HG03432 (cell line): ENCODE measurements at regions not wholly inside any gene's neighbourhood (a gene's known extent, or its start where the extent isn't known, plus 50 kb on each side); places are given as distances from the start of the nearest gene placed in this dataset.

ENCODE experiments used
- ATAC-seq: cut with Tn5 transposase; IDR thresholded peaks from one replicate; pipeline ENCODE4 v1.9.1; 2021; ENCODE audit warnings: mild to moderate bottlenecking, moderate library complexity; ENCODE audit not compliant: unreplicated experiment

DNA sequence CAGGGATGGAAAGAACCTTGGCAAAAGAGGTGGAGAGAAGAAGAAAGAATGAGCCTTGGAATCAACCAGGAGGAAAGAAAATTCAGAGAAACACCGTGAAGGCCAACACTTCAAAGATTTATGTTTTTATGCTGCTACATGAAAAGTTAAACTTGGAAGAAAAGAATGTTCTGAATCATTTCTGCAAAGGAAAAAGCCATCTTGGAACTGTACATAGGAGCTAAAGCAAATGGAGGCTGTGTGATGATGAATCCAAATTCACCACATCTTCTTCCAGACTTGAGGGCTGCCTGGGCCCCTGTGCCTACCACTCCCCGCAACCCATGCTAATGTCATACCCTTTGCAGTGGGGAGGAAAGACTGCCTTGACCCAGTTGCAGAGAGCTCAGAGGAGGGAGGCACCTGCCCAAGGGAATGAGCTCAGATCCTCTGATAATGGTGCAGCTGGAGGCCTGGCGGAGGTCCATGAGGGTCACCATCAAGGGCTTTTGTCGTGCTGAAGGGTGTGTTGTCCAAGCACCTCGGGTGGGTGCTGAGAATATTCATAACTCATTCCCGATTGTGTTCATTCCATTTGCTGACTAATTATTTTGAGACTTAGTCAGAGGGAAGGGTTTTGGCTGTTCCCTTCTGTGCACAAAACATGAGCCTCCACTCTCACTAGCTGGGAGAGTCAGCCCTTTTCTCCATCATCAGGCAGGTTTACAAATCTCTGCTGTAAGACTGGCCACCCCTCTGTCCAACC is 245.8 kb upstream of the JAG1 start:
- no peak for ATAC-seq

DNA sequence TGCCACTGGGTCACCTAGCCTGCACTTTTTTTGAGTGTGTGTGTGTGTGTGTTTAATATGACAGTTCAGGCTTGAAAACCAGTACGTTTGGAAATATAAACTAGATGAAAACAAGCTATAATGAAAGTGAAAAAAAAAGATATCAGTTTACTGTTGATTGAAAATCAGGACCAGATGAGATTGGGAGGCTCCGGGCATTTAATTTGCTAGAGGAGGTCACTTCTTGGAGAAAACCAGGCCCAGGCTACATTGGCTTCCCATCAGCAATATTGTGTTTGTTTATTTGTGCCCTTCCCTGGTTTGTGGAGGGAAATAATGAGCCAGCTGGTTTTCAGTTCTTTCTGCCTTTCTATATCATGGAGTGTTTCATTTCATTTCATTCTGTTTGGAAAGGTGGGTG is 246.6 kb upstream of the JAG1 start:
- ATAC-seq, result no peak

DNA sequence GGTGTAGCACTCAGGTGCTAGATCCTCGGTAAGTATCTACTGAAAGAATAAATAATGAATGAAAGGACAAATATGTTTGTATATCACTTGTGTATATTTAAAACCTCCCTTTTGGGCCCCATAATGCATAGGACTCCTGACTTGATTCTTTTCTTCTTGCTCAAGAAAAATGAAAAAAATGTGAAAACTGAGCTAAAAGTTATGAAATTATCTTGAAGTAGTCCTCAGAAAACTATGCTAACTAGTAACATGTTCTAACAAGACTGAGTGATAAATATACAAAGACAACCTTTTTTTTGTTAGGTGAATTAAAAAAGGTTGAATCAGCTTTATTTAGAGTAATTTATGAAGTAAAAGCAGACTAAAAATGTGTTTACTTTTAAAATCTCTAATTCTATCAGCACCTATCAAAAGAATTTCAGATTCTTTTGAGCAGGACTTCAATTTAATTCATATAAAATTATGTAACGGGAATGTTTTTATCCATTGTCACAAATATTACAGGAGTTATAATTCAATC is 247.8 kb upstream of the JAG1 start:
- ATAC-seq, result no peak

DNA sequence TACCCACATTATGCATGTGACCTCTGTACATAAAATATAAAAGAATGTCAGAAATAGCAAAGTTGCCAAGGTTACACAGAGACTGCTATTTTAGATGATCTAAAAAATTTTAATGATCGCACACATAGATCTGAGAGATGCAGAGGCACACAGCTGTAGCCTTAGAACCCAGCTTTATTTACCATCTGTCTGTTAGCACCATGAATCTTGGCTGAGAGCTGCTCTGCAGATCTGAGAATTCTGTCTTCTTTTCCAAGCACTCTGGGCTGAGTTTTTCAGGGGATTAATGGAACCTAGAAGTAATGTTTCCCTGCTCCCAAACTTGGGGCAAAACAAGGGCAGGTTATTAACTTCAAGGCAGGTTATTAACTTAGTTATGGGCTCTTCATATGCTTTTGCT is 248.7 kb upstream of the JAG1 start:
- no peak for ATAC-seq

DNA sequence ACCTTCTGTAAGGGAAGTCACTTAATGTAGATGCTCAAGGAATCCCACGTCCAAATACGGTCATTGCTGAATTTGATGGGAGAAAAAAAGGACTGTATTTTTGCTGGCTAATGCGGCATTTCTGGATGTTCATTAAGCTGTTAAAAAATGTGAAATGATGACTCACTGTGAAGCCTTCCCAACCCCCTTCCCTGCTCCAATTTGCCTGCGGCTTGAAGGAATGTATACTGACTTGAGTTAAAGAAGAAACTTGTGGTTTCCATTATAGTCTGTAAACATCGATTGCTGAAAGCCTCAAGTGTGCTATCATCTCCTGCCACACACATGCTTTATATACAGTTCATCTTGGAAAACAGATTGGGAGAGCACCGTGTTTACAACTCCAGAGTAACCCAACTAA is 249.1 kb upstream of the JAG1 start:
- ATAC-seq, result no peak

DNA sequence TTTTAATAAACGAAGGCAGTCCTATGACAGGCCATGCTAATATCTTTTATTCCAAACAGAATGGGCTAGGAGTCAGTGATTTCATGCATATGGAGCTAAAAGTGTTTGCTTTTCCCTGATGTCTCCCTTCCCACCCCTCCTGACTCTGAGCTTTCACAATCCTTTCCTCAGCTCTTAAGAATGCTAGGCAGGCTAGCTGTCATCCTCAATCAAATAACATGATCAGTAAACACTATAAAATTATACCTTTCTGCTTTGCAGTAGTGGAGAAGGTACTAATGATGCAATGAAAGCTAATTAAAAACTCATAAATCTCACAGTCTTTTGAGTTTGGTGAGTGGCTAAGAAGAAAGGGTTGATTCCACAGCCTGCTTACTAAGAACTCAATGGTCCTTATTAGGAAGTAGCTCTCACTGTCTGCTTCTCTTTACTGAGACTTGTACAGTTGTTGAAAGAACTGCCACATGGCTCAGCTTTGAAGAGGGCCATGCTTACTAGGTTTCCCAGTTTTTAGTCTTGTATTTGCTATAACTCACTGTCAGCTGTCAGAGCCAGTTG is 250.9 kb upstream of the JAG1 start:
- no peak for ATAC-seq

DNA sequence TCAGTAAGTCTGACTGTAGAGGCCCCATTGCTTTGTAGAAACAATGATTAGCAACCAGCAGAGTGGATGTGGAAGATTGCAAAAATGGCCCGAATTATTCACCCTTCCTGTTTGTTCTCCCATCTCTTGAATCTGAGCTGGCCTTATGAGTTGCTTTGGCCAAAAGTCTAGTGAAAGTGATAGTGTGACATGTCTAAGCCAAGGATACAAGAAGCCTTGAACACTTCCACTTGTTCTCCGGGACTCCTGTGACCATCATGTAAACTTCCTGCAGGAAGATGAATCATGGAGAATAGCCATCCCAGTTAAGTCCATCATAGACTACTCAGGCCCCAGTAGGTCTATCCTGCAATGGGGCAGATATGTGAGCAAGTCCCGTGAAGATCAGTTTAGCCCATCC is 252.0 kb upstream of the JAG1 start:
- ATAC-seq, result no peak

DNA sequence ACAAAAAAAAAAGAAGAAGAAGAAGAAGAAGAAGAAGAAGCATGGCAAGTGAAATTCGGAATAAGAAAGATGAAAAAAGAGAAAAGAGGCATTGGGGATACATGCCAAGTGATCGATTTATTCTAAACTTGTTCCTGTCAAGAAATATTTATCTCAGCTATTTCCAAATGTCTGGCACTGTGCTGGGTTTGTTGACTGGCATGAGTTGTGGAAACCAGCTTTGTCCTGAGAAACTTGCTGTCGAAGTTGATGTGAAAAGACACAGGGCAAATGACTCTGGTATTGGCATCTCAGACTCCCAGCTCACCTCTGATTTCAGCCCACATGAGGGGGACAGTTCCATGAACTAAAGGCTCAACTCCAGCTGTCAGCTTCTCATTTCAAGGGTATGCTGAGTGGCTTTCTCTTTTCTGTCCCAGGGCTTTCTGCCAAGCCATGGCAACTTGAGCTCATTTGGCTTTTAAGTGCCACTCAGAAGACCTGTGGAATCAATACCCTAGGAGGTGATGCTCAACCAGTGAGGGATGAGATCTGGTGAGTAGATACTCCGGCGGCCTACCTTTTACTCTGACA is 253.3 kb upstream of the JAG1 start:
- ATAC-seq, result no peak

DNA sequence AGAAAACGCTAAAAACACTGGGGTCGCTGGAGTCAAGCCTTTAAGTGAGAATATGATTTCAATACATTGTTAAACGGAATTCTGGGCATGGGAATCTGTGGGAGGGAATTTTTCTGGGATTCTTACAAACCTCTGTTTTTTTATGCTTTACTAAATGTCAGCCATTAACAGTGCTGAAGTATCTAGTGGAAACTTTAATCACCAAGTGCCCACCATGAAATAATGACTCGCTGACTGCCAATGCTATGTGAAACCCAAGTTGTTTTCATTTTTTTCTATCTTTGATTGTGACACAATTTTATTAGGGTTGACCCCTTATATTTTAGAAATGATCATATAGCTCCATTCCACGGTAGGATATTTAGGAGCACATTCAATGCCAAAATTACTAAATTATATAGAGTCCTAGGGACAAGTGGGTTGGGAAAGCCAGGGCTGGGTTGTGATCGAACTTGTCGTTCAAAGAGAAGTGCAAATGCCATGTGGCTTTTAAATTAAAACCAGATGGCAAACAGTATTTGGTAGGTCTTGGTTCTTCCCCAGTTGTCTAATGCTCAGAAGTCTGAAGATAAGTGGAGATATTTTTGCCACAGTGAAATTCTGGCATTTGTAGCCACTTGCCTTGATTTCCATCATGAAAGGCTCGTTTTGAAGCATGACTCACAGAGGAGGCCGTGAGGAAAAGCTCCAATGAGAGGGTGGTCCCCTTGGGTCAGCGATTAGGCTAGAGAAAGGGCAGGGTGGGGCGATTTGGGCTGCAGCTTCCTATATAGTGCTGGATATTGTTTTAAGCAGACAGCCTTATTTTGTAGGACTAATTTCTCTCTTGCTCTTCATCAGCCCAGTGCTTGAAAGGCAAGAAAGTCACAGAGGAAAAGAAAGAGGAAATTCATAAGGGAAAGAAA is 254.4 kb upstream of the JAG1 start:
- ATAC-seq, result no peak

DNA sequence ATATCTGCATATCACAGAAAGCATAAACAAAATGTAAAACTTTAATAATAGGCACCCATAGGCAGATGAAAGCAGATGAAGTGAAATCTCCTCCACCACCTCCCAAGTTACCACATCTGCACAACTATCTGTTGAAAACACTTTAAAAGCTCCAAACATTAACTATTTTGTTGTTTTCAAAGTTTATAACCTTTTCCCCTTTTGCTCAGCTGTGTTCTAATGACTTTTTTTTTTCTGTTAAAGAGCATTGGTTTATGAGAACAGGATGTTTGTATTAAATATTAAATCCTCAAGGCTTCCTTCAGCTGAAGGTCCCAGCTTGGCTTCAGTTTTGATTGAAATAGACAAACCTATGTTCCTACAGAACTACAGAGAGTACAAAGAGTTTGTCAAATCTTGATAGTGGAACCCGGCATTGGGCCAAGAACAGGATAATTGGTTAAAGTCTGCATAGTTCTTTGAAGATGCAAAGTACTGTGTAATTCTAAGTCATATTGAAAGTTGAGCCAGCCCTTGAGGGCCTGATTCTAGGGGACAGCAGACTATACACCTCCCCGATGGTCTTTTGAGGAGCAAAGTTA is 255.1 kb upstream of the JAG1 start:
- no peak for ATAC-seq

DNA sequence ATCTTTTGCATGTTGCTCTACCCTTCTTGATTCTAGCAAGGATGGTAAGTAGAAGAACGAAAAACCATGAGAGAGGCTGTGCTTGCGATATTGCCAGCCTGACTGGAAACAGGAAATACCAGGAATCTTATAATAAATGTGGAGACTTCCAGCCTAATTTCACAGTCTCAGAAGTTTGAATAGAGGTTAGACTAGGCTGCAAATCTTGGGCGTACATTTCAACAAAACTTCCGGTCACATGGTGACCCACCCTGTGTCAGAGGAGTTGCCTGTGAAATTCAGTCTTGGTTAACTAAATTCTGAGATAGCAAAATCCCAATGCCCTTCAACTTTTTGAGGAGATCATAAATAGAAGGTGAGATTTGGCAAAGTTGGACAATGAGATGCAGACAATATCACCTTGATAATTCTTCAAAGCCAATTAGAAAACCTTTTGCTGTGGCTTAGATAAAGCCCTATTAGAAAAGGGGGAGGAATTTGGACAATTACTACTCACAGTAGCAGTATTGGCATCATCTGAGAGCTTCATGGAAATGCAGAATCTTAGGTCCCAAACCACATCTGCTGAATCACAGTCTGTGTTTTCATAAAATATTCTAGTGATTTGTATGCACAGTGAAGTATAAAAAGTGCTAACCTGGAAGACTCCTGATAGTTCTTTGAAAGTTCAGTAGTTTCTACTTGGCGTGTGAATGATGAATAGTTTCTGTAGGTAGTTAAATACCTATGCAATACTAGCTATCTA is 262.0 kb upstream of the JAG1 start:
- no peak for ATAC-seq

DNA sequence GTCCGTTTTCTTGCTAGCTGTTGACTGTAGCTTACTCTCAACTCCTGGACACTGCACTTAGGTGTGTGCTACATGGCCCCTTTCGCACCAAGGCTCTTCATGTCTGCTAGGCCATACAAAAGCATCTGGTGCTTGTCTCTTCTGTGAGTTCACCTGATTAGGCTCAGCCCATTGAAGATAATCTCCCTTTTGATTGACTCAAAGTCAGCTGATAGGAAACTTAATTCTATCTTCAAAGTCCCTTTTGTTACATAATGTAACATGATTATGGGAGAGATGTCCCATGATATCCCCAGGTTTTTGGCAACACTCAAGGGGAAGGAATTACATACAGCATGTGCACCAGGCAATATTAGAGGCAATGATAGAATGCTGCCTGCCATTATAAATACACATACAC is 263.0 kb upstream of the JAG1 start:
- no peak for ATAC-seq

DNA sequence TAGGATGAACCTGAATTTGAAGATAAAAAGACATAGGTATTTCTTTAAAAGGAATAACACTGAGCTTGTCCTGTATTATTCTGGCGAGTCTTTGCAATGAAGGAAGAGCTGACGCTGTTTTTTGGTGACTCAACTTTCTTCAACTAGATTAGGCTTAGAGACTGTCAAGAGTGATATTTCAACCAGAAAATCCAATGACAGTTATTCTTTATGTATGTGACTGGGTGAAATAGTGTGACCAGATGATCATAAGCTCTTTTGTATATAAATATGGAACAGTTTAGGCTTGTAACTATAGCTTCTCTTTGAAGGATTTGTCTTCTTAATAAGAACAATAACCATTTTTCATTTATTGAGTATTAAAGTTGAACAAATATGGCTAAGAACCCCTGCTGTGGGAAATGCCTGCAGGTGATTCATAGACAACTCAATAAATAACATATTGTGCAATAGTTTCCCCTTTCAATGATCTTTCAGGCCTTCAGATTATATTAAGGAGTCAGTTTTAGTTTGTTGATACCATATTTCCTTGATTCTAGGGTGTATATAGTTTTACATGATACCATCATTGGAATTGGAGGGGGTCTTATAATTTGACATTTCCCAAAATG is 265.6 kb upstream of the JAG1 start:
- ATAC-seq, result no peak

DNA sequence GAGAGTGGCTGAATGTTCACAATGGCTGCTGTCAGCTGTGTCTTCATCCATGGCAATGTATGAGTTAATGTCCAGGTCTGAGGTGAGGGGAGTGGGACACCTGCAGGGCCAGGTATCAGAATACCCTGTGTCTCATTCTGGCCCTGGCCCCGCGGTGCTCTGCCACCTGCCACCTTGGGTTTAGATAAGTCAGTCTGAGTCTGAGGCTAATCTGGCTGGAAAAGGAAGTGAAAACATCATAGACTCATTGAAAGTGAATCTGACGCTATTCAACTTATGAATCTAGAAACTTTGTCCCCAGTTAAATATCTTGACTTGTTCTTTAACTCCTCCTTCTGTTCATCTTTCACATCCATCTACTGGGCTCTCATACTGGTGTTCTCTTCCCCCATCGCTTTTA is 267.1 kb upstream of the JAG1 start:
- peak; percentile 98 for ATAC-seq

DNA sequence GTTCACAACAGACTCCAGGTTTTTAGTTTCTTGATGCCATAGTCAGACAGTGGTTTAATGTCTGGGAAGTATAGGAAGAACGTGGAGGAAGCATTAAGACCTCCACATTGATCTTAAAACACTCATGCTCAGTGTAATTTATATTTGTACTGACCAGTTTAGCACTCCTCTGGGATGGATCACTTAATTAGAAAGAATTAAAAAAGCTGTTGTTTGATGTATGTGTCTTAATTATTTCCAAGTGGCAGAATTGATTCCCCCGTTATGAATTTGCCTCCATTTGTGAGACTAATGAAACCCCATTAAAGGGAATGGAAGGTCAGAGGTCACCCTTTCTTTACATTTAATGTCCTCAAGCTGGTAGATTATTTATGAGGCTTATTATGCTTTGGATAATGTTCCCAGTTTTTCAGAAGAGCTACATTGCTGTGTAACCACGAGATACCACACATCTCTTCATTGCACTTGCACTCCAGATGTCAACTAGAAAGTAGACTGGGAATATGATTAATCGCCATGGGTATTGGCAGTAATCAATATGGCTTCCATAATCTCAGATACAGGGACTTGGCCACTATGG is 270.0 kb upstream of the JAG1 start:
- no peak for ATAC-seq

DNA sequence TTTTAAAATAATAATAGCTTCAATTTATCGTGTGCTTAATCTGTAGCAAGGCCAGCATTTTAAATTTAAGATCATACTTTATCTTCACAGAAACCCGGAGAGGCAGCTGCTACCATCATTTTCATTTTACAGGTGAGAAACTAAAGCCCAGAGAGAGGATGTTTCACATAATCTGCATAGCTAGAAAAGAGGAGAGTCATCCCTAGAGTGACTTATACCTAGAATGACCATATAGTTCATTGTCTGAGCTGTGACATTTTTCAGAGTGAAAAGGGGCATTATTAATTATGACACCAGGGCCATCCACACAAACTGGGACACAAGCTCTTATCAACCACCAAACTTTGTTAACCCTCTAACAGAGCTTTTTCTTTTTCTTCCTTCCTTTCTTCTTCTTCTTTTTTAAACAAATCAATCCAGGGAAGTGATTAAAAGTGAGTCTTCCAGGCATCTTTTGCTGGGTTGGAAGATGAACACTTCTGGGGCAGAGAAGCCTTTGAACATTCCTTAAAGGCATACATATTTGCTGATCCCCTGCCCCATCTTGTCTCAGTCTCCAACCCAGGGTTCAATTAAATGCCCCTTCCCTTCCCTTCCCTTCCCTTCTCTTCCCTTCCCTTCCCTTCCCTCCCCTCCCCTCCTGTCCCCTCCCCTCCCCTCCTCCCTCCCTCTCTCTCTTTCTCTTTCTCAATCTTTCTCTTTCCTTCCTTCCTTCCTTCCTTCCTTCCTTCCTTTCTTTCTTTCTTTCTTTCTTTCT is 272.5 kb upstream of the JAG1 start:
- no peak for ATAC-seq

DNA sequence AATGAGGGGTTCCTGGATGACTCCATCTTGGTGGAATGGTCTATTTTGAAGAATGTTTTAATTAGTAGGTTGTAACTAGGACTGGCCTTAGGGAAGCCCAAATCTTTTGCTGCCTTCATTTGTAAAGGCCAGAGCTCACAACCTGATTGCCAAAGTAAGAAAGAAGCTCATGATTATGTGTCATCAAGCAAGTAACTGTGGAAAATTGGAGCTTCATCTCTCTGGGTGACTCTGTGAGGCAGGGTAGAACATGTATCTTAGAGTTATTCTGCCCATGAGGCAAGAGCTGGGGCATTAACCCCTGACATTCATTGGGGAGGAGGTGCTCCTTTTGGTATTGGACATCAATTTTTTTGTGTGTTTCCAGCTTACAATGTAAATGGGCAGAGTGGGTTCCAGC is 273.9 kb upstream of the JAG1 start:
- ATAC-seq, result no peak

DNA sequence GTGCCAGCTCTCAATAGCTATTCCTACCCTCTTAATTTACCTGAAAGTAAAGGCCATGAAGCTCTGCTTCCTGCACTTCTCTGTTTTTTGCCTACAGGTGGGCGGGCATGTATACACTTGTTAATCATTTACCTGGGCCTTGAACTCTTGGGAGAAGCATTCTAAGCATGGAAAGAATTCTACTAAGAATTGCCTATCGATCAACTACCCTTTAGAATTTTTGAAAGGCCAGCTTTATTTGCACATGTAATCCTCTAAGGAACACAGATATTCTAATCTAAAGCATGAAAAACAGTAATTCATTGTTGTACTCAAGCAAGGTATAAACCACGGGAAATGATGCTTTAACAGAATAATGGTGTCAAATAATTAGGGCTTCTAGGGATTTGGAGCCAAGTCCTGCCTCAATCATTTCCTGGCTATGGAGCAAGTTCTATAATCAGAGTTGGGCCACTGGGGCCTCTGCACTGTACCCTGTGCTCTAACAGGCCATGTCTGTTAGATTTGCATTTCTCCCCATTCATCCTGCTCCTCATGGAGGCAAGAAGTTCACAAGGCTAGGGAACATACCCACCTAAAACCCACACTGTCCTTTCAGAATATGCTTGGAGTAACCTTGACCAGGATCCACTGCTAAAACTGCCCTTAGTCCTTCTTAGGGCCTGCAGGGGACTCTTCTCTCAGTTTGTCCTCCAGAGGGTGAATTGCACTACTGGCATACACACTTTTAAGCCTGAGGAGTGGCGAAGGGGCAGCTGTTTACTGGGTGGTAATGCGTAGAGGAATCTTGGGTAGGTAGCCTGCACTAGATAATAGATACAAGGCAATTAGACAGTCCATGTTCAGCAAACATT is 276.4 kb upstream of the JAG1 start:
- ATAC-seq, result no peak
